ENCODE measurements at regions not wholly inside any gene's neighbourhood (a gene's known extent, or its start where the extent isn't known, plus 50 kb on each side); places are given as distances from the start of the nearest gene placed in this dataset.

DNA sequence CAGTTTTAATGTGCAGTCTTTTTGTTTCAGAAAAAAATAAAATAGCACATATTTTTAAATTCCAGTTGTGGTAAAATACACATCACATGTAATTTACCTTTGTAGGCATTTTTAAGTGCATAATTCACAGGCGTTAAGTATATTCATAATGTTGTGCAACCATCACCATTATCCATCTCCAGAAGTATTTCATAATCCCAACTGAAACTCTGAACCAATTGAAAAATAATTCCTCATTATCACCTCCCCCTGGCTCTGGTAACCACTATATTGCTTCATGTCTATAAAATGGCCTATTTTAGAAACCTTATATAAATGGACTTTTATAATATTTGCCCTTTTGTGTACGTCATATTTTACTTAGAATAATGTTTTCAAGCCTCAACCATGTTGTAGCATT is 756.5 kb upstream of the KLHL1 start:
- TF ChIP-seq, protein P1, sequence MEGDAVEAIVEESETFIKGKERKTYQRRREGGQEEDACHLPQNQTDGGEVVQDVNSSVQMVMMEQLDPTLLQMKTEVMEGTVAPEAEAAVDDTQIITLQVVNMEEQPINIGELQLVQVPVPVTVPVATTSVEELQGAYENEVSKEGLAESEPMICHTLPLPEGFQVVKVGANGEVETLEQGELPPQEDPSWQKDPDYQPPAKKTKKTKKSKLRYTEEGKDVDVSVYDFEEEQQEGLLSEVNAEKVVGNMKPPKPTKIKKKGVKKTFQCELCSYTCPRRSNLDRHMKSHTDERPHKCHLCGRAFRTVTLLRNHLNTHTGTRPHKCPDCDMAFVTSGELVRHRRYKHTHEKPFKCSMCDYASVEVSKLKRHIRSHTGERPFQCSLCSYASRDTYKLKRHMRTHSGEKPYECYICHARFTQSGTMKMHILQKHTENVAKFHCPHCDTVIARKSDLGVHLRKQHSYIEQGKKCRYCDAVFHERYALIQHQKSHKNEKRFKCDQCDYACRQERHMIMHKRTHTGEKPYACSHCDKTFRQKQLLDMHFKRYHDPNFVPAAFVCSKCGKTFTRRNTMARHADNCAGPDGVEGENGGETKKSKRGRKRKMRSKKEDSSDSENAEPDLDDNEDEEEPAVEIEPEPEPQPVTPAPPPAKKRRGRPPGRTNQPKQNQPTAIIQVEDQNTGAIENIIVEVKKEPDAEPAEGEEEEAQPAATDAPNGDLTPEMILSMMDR (IDR thresholded peaks at IDR 0.05; ENCODE audit: insufficient read depth, low read length, poor library complexity, severe bottlenecking): no peak
- TF ChIP-seq EZH2phosphoT487 (conservative IDR thresholded peaks at IDR 0.05; ENCODE audit: low read length): no peak
